ENCODE measurements at regions not wholly inside any gene's neighbourhood (a gene's known extent, or its start where the extent isn't known, plus 50 kb on each side); places are given as distances from the start of the nearest gene placed in this dataset.

GRCh38 chr5:96149546-96149945 is 187.9 kb upstream of the ELL2 start:
- no peak for TF ChIP-seq POLR2AphosphoS5 (IDR thresholded peaks at IDR 0.05; ENCODE audit: low read depth, low read length)
- TF ChIP-seq FOSL1 (IDR thresholded peaks at IDR 0.05; ENCODE audit: insufficient read depth, low read depth, low read length) = no peak
- no peak for TF ChIP-seq CTCF (IDR thresholded peaks at IDR 0.05; ENCODE audit: control extremely low read depth in 1 of 3, insufficient read depth in 1 of 3, low read depth in 1 of 3, low read length in 3 of 3)
- no peak for TF ChIP-seq RFX5 (IDR thresholded peaks at IDR 0.05; ENCODE audit: borderline replicate concordance, low read depth, low read length)
- TF ChIP-seq TAF7 (optimal IDR thresholded peaks at IDR 0.05; ENCODE audit: borderline replicate concordance, low read depth, low read length) = no peak
- no peak for TF ChIP-seq USF2 (IDR thresholded peaks at IDR 0.05; ENCODE audit: low read length)
- no peak for TF ChIP-seq TAF1 (IDR thresholded peaks at IDR 0.05; ENCODE audit: low read depth, low read length)
- TF ChIP-seq ATF3 (IDR thresholded peaks at IDR 0.05; ENCODE audit: insufficient read depth, low read depth, low read length) = no peak
- TF ChIP-seq SAP30 (IDR thresholded peaks at IDR 0.05; ENCODE audit: insufficient read depth, insufficient replicate concordance, low read length) = no peak
- no peak for TF ChIP-seq BACH1 (IDR thresholded peaks at IDR 0.05; ENCODE audit: low read length)
- no peak for TF ChIP-seq POLR2A (IDR thresholded peaks at IDR 0.05; ENCODE audit: control extremely low read depth in 1 of 2, low read depth in 2 of 2, low read length in 2 of 2)
- no peak for TF ChIP-seq TEAD4 (IDR thresholded peaks at IDR 0.05; ENCODE audit: low read depth, low read length)
- no peak for TF ChIP-seq KDM1A (IDR thresholded peaks at IDR 0.05; ENCODE audit: borderline replicate concordance, low read length)
- no peak for TF ChIP-seq SP2 (IDR thresholded peaks at IDR 0.05; ENCODE audit: low read length)

Measured in H1 (cell line).